ENCODE measurements at regions not wholly inside any gene's neighbourhood (a gene's known extent, or its start where the extent isn't known, plus 50 kb on each side); places are given as distances from the start of the nearest gene placed in this dataset.

DNA sequence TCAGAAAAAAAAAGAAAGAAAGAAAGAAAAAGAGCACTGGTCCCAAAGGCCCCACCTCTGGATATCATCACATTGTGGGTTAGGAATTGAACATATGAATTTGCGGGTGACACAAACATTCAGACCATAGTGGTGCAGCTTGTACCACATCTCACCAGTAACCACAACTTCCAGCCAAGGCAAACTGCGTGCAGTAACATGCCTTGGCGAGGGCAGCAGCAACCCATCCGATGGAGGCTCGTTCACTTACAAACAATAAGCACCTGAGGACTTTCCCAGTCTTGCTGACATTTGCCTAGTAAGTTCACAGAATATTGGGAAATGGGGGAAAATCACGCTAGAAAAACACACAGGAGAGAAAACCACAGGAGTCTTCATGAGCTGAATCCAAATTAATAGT is 508.1 kb downstream of the ZNF608 start:
- intact Hi-C loops (cut with DNase I): no loop called here
- DNase-seq (ENCODE audit: low spot score): no peak

GRCh38 chr5:124237206-124237695 is 509.2 kb downstream of the ZNF608 start:
- no peak for DNase-seq (ENCODE audit: low spot score)
- intact Hi-C loops (cut with DNase I): no loop called here

DNA sequence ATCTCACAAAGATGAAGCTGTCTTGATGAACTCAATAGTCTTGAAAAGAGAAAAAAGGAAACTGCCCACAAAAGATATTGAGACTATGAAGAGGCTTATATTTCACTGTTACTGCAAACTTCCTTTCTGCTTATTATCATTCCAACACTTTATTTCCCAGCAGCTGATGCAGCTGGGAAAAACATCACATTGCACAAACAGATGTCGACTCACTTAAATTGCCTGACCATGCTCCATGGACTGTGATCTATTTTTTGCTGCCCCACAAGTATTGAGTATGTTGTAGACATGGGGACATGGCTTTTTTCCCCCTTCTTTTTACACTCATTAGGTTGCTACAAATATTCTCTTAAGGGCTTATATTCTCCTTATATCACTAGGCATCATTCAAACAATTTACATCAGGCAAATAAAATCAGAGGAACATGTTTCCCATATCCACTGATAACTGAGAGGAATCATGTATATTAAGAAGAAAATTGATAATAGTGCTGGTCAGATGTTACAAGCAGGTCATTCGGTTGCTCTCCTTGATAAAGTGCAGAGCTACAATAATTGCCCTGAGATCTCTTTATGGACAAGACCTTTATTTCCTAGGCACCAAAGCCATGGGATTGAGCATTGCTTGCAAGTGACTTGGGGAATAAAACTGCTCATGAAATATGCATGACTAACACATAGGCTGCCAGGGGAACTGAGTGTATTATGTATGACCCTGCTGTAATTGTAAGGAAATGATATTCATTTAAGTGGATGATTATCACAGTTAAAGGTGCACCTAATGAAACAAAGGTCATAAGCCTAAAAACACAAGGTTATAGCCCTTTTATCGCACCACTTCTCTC is 509.9 kb downstream of the ZNF608 start:
- DNase-seq (ENCODE audit: low spot score): no peak
- intact Hi-C loops (cut with DNase I): no loop called here

- intact Hi-C loops (cut with DNase I): no loop called here
These were observed 510.9 kb downstream of the ZNF608 start for GRCh38 chr5:124235576-124235975.

GRCh38 chr5:124234770-124235562 is 511.5 kb downstream of the ZNF608 start:
- DNase-seq (ENCODE audit: low spot score): no peak
- intact Hi-C loops (cut with DNase I): no loop called here

More at GRCh38 chr5:124235576-124235975, 510.9 kb downstream of the ZNF608 start:
- DNase-seq (ENCODE audit: low spot score): no peak

- intact Hi-C loops (cut with DNase I): no loop called here
- no peak for DNase-seq (ENCODE audit: low spot score)
These were observed 512.2 kb downstream of the ZNF608 start for GRCh38 chr5:124234022-124234769.

DNA sequence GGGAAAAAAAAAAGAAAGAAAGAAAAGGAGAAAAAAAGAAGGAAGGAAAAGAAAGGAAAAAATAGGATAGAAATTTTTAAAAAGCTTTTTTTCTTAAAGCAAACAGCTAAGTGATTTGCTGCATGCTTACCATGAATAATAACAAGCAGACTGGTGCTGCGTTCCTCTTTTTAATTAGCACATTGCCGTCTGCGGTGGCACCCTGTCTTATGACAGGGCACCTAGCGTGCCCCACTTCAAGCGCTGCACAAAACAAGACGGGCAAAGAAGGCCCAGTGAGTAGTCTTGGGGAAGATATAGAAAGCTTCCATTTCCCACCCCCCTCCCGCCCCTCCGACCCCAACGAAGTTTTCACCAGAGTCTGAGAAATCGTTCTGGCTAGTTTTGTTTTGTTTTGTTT is 513.9 kb downstream of the ZNF608 start:
- intact Hi-C loops (cut with DNase I): no loop called here

GRCh38 chr5:124231802-124232201 is 514.6 kb downstream of the ZNF608 start:
- intact Hi-C loops (cut with DNase I): no loop called here
- no peak for DNase-seq (ENCODE audit: low spot score)

More for the DNA sequence above, 513.9 kb downstream of the ZNF608 start:
- DNase-seq (ENCODE audit: low spot score): no peak

GRCh38 chr5:124231230-124231629 is 515.2 kb downstream of the ZNF608 start:
- intact Hi-C loops (cut with DNase I): no loop called here
- DNase-seq (ENCODE audit: low spot score): no peak

- intact Hi-C loops (cut with DNase I): no loop called here
- DNase-seq (ENCODE audit: low spot score): no peak
These were observed 516.0 kb downstream of the ZNF608 start for GRCh38 chr5:124230456-124230855.

DNA sequence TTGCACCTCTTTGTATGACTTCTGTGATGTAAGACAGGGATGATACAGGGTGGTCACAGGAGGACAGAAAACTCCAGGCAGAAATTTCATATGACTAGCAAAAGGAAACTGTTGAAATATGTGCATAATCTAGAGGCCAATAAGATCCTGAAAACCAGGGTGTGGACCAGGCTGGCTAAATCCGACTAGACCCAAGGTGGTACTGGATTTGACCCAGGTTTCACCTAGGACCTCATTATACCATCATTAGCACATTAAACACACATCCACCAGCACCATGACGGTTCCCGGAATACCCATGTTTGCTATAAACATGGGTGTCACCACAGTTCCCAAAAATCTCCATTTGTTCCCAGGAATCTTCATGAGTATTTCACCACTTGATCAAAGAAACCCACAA is 517.1 kb downstream of the ZNF608 start:
- intact Hi-C loops (cut with DNase I): no loop called here
- no peak for DNase-seq (ENCODE audit: low spot score)

- intact Hi-C loops (cut with DNase I): no loop called here
- no peak for DNase-seq (ENCODE audit: low spot score)
These were observed 518.5 kb downstream of the ZNF608 start for GRCh38 chr5:124227914-124228313.

- DNase-seq (ENCODE audit: low spot score): no peak
- intact Hi-C loops (cut with DNase I): no loop called here
These were observed 526.0 kb downstream of the ZNF608 start for GRCh38 chr5:124220418-124220817.

GRCh38 chr5:124212934-124213333 is 533.5 kb downstream of the ZNF608 start:
- DNase-seq (ENCODE audit: low spot score): no peak
- intact Hi-C loops (cut with DNase I): no loop called here

GRCh38 chr5:124210111-124210910 is 536.1 kb downstream of the ZNF608 start:
- intact Hi-C loops (cut with DNase I): no loop called here
- no peak for DNase-seq (ENCODE audit: low spot score)

GRCh38 chr5:124207118-124207517 is 539.3 kb downstream of the ZNF608 start:
- DNase-seq (ENCODE audit: low spot score): no peak
- intact Hi-C loops (cut with DNase I): no loop called here

- intact Hi-C loops (cut with DNase I): no loop called here
- no peak for DNase-seq (ENCODE audit: low spot score)
These were observed 539.9 kb downstream of the ZNF608 start for GRCh38 chr5:124206540-124206939.

DNA sequence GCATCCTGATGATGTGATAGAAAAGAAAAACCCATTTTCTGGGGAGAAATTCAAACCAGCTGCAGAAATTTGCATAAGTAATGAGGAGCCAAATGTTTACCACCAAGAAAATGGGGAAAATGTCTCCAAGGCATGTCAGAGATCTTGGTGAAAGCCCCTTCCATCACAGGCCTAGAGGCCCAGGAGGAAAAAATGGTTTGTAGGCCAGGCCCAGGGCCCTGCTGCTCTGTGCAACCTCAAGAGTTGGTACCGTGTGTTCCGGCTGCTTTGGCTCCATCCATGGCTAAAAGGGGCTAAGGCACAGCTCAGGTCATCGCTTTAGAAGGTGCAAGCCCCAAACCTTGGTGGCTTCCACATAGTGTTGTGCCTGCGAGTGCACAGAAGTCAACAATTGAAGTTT is 543.1 kb downstream of the ZNF608 start:
- intact Hi-C loops (cut with DNase I): no loop called here
- no peak for DNase-seq (ENCODE audit: low spot score)

GRCh38 chr5:124200381-124200780 is 546.1 kb downstream of the ZNF608 start:
- no peak for DNase-seq (ENCODE audit: low spot score)
- intact Hi-C loops (cut with DNase I): no loop called here

Measured in cardiac septum (tissue), 1 donor.